ENCODE measurements at regions not wholly inside any gene's neighbourhood (a gene's known extent, or its start where the extent isn't known, plus 50 kb on each side); places are given as distances from the start of the nearest gene placed in this dataset.

- Mint-ChIP-seq H3K27ac (ENCODE audit: unreplicated experiment) (no peak overlapping the region), H3K27me3 (ENCODE audit: unreplicated experiment) (no peaks in the 10 kb centered on the region), H3K4me1 (ENCODE audit: low read depth, unreplicated experiment) (no peaks in the 10 kb centered on the region), H3K4me3 (ENCODE audit: unreplicated experiment) (no peak overlapping the region), H3K36me3 (ENCODE audit: unreplicated experiment) (no peaks in the 10 kb centered on the region), H3K9me3 (ENCODE audit: unreplicated experiment) (peaks cover 2% of the 10 kb centered on the region)
- TF ChIP-seq, protein P1, sequence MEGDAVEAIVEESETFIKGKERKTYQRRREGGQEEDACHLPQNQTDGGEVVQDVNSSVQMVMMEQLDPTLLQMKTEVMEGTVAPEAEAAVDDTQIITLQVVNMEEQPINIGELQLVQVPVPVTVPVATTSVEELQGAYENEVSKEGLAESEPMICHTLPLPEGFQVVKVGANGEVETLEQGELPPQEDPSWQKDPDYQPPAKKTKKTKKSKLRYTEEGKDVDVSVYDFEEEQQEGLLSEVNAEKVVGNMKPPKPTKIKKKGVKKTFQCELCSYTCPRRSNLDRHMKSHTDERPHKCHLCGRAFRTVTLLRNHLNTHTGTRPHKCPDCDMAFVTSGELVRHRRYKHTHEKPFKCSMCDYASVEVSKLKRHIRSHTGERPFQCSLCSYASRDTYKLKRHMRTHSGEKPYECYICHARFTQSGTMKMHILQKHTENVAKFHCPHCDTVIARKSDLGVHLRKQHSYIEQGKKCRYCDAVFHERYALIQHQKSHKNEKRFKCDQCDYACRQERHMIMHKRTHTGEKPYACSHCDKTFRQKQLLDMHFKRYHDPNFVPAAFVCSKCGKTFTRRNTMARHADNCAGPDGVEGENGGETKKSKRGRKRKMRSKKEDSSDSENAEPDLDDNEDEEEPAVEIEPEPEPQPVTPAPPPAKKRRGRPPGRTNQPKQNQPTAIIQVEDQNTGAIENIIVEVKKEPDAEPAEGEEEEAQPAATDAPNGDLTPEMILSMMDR (IDR thresholded peaks at IDR 0.05; ENCODE audit: partially characterized antibody, unreplicated experiment), result no peak
- no peak for DNase-seq
Measured at GRCh38 chr4:53646795-53647194, 55.5 kb upstream of the LNX1 start.

GRCh38 chr4:53645108-53645507, 53.8 kb upstream of the LNX1 start:
- no peaks in the 10 kb centered on the region for H3K36me3 Mint-ChIP-seq (ENCODE audit: unreplicated experiment)
- H3K27me3 Mint-ChIP-seq (ENCODE audit: unreplicated experiment), result no peaks in the 10 kb centered on the region
- DNase-seq, result no peak
- H3K4me3 Mint-ChIP-seq (ENCODE audit: unreplicated experiment), result no peak overlapping the region
- peaks cover 4% of the 10 kb centered on the region for H3K4me1 Mint-ChIP-seq (ENCODE audit: low read depth, unreplicated experiment)
- TF ChIP-seq, protein P1 (IDR thresholded peaks at IDR 0.05; ENCODE audit: partially characterized antibody, unreplicated experiment), result no peak
- H3K9me3 Mint-ChIP-seq (ENCODE audit: unreplicated experiment), result peaks cover 2% of the 10 kb centered on the region
- no peak overlapping the region for H3K27ac Mint-ChIP-seq (ENCODE audit: unreplicated experiment)

- Mint-ChIP-seq H3K36me3 (ENCODE audit: unreplicated experiment) (no peaks in the 10 kb centered on the region), H3K27ac (ENCODE audit: unreplicated experiment) (no peak overlapping the region), H3K27me3 (ENCODE audit: unreplicated experiment) (no peaks in the 10 kb centered on the region), H3K4me1 (ENCODE audit: low read depth, unreplicated experiment) (peaks cover 4% of the 10 kb centered on the region), H3K4me3 (ENCODE audit: unreplicated experiment) (no peak overlapping the region), H3K9me3 (ENCODE audit: unreplicated experiment) (no peaks in the 10 kb centered on the region)
- no peak for DNase-seq
- TF ChIP-seq, protein P1 (IDR thresholded peaks at IDR 0.05; ENCODE audit: partially characterized antibody, unreplicated experiment), result no peak
Measured at GRCh38 chr4:53644607-53645006, 53.3 kb upstream of the LNX1 start.
